ENCODE measurements at regions not wholly inside any gene's neighbourhood (a gene's known extent, or its start where the extent isn't known, plus 50 kb on each side); places are given as distances from the start of the nearest gene placed in this dataset.

GRCh38 chr16:85222155-85222863 lies 110.0 kb upstream of the CIBAR2 start:
- TF ChIP-seq CTCF (IDR thresholded peaks at IDR 0.05; ENCODE audit: low read depth, low read length, missing control alignments) = no peak
- DNase-seq (ENCODE audit: low read depth) = no peak
- in situ Hi-C loops (cut with HindIII; ENCODE audit: low sequenced_read_pairs) = no loop called here

GRCh38 chr16:85225257-85225656 lies 113.0 kb upstream of the CIBAR2 start:
- H3K4me3 ChIP-seq (ENCODE audit: low read depth, low read length) = no peak overlapping the region
- TF ChIP-seq CTCF (IDR thresholded peaks at IDR 0.05; ENCODE audit: low read depth, low read length, missing control alignments) = no peak
- in situ Hi-C loops (cut with HindIII; ENCODE audit: low sequenced_read_pairs) = no loop called here
- no peak for DNase-seq (ENCODE audit: low read depth)

More at GRCh38 chr16:85222155-85222863, 110.0 kb upstream of the CIBAR2 start:
- H3K4me3 ChIP-seq (ENCODE audit: low read depth, low read length) = no peak overlapping the region

GRCh38 chr16:85225721-85226120 lies 113.4 kb upstream of the CIBAR2 start:
- DNase-seq (ENCODE audit: low read depth) = no peak
- TF ChIP-seq CTCF (IDR thresholded peaks at IDR 0.05; ENCODE audit: low read depth, low read length, missing control alignments) = no peak
- H3K4me3 ChIP-seq (ENCODE audit: low read depth, low read length) = no peak overlapping the region
- in situ Hi-C loops (cut with HindIII; ENCODE audit: low sequenced_read_pairs) = no loop called here

GRCh38 chr16:85227084-85227945 lies 115.0 kb upstream of the CIBAR2 start:
- TF ChIP-seq CTCF (IDR thresholded peaks at IDR 0.05; ENCODE audit: low read depth, low read length, missing control alignments) = no peak
- in situ Hi-C loops (cut with HindIII; ENCODE audit: low sequenced_read_pairs) = no loop called here
- peak; percentile 84 for DNase-seq (ENCODE audit: low read depth)
- peak overlapping the region; percentile 11 for H3K4me3 ChIP-seq (ENCODE audit: low read depth, low read length)

- in situ Hi-C loops (cut with HindIII; ENCODE audit: low sequenced_read_pairs) = no loop called here
- no peak for DNase-seq (ENCODE audit: low read depth)
- TF ChIP-seq CTCF (IDR thresholded peaks at IDR 0.05; ENCODE audit: low read depth, low read length, missing control alignments) = peak; percentile 32
- H3K4me3 ChIP-seq (ENCODE audit: low read depth, low read length) = peak overlapping the region; percentile 11
Observed at GRCh38 chr16:85227946-85228862, 115.9 kb upstream of the CIBAR2 start.

- H3K4me3 ChIP-seq (ENCODE audit: low read depth, low read length) = no peak overlapping the region
- TF ChIP-seq CTCF (IDR thresholded peaks at IDR 0.05; ENCODE audit: low read depth, low read length, missing control alignments) = no peak
- in situ Hi-C loops (cut with HindIII; ENCODE audit: low sequenced_read_pairs) = no loop called here
- no peak for DNase-seq (ENCODE audit: low read depth)
Observed at GRCh38 chr16:85228970-85229430, 116.7 kb upstream of the CIBAR2 start.
